Lung (tissue), 11 donors: ENCODE measurements at regions not wholly inside any gene's neighbourhood (a gene's known extent, or its start where the extent isn't known, plus 50 kb on each side); places are given as distances from the start of the nearest gene placed in this dataset.

Experiments used
- ATAC-seq: fragments of 200-7000 bp; cut with Tn5 transposase; one replicate; pipeline ENCODE4 v1.9.1; 2020; ENCODE audit warnings: moderate number of reproducible peaks; ENCODE audit not compliant: insufficient read depth, low FRiP score
- DNase-seq, 3 donors: peaks; one replicate each; pipeline ENCODE4 v3.0.0-alpha.2; 2013 to 2017
- H3K27ac ChIP-seq, 2 donors: one replicate each; pipeline ENCODE4 v1.5.1; 2013; ENCODE audit warnings: mild to moderate bottlenecking in 2 of 2, moderate library complexity in 2 of 2, control low read depth in 1 of 2, inconsistent platforms in 1 of 2, low read depth in 1 of 2, low read length in 1 of 2
- H3K27me3 ChIP-seq, 3 donors: one replicate each; pipeline ENCODE4 v1.5.1; 2013; ENCODE audit warnings: low read length in 2 of 3; ENCODE audit not compliant: control insufficient read depth in 3 of 3, insufficient read depth in 3 of 3
- H3K36me3 ChIP-seq, 4 donors: one replicate each; pipeline ENCODE4 v1.5.1; 2013; ENCODE audit warnings: low read length in 4 of 4, mild to moderate bottlenecking in 1 of 4, moderate library complexity in 1 of 4; ENCODE audit not compliant: control insufficient read depth in 4 of 4, insufficient read depth in 4 of 4
- H3K4me1 ChIP-seq, 5 donors: one replicate each; pipeline ENCODE4 v1.5.1; 2013; ENCODE audit warnings: low read length in 5 of 5, mild to moderate bottlenecking in 2 of 5, moderate library complexity in 1 of 5; ENCODE audit not compliant: control insufficient read depth in 5 of 5, insufficient read depth in 5 of 5
- H3K4me3 ChIP-seq: one replicate; pipeline ENCODE4 v1.5.1; 2013; ENCODE audit warnings: mild to moderate bottlenecking, control low read depth, moderate library complexity
- H3K9ac ChIP-seq, 2 donors: one replicate each; pipeline ENCODE4 v1.5.1; 2013; ENCODE audit warnings: low read length in 2 of 2, control low read depth in 1 of 2; ENCODE audit not compliant: insufficient read depth in 1 of 2
- H3K9me3 ChIP-seq, 4 donors: one replicate each; pipeline ENCODE4 v1.5.1; 2013; ENCODE audit warnings: low read length in 3 of 4, mild to moderate bottlenecking in 1 of 4, moderate library complexity in 1 of 4; ENCODE audit not compliant: control insufficient read depth in 4 of 4, insufficient read depth in 3 of 4
- WGBS, 2 donors: extraction: QIAGEN DNeasy Blood & Tissue Kit; methylation state at CpG; one replicate each; pipeline ENCODE4 v1.1.7; 2013; 5-methylcytosine and 5-hydroxymethylcytosine counted together
- TF ChIP-seq, protein P1 (sequence below): IDR thresholded peaks from 2 replicates; pipeline ENCODE4 v1.5.1; 2012; ENCODE audit warnings: mild to moderate bottlenecking; ENCODE audit errors: control extremely low read depth, extremely low read depth
- donor health status: control.
- donor health status: control.
- donor health status: Bipolar disorder and iron deficiency.
- donor health status: healthy.
- donor health status: DM: yes; HTN: yes; CAD: no.

DNA sequence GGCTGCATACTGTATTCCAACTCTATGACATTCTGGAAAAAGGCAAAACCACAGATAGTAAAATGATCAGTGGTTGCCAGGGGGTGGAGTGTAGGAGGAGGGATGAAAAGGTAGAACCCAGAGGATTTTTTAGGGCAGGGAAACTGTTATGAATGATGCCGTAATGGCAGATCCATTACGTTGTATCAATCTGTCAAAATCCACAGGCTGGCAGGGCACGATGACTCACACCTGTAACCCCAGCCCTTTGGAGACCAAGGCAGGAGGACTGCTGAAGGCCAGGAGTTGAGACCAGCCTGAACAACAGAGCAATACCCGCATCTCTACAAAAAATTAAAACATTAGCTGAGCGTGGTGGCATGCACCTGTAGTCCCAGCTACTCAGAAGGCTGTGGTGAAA lies 91.8 kb downstream of the RMI2 start:
- Histone ChIP-seq H3K9ac (no peak overlapping the region), H3K4me3 (no peak overlapping the region), H3K27me3 (peaks cover 0 to 3% (median 0%) of the 10 kb centered on the region in 3 donors), H3K9me3 (peaks cover 0 to 18% (median 5%) of the 10 kb centered on the region in 4 donors), H3K27ac (no peak overlapping the region), H3K36me3 (no peaks in the 10 kb centered on the region), H3K4me1 (no peaks in the 10 kb centered on the region)
- 88 to 94% methylated on average over 5 of the region's 5 CpGs for WGBS, 2 donors
- ATAC-seq (no peak), DNase-seq (no peak)
- TF ChIP-seq, protein P1, sequence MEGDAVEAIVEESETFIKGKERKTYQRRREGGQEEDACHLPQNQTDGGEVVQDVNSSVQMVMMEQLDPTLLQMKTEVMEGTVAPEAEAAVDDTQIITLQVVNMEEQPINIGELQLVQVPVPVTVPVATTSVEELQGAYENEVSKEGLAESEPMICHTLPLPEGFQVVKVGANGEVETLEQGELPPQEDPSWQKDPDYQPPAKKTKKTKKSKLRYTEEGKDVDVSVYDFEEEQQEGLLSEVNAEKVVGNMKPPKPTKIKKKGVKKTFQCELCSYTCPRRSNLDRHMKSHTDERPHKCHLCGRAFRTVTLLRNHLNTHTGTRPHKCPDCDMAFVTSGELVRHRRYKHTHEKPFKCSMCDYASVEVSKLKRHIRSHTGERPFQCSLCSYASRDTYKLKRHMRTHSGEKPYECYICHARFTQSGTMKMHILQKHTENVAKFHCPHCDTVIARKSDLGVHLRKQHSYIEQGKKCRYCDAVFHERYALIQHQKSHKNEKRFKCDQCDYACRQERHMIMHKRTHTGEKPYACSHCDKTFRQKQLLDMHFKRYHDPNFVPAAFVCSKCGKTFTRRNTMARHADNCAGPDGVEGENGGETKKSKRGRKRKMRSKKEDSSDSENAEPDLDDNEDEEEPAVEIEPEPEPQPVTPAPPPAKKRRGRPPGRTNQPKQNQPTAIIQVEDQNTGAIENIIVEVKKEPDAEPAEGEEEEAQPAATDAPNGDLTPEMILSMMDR, result no peak

DNA sequence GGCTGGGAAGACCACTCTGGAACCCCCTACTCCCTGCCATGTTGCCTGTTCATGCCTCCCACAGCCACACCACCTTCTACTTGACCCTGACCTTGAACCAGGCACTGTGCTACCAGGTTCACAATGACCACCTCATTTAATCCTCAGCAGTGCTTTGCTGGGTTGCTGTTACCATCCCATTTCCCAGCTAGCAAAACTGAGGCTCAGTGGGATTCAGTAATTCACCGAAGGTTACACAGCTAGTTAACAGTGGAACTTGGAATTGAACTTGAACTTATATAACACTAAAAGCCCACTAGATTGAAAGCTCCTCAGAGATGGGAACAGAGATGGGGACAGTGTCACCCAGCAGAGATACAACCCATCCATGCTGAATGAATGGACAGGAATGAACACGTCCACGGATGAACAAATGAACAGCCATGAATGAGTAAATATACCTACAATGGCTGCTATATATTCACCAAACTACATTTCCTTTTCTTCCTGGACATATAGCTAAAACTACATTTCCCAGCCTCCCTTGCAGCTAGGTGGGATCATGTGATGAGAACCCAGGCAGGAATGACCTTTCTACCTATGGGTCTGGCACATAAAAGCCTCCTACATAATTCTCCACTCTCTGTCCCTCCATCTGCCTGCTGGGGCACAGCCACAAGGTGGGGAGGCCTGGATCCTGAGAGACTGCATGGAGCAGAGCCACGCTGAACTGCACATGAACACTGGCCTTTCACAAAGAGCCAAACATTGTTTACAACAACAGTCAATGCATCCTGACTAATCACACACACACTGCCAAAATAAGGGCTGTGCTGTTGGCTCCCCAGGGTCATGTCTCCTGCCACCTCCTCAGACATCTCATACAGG lies 94.8 kb downstream of the RMI2 start:
- H3K27ac ChIP-seq, result no peak overlapping the region
- H3K9ac ChIP-seq, result no peak overlapping the region
- 93 to 94% methylated on average over 4 of the region's 4 CpGs for WGBS, 2 donors
- no peak overlapping the region for H3K4me3 ChIP-seq
- peaks cover 0 to 15% (median 5%) of the 10 kb centered on the region in 4 donors for H3K9me3 ChIP-seq
- DNase-seq, result no peak
- H3K36me3 ChIP-seq, result no peaks in the 10 kb centered on the region
- H3K4me1 ChIP-seq, result no peaks in the 10 kb centered on the region
- TF ChIP-seq, protein P1, result no peak
- ATAC-seq, result no peak
- H3K27me3 ChIP-seq, result no peaks in the 10 kb centered on the region

DNA sequence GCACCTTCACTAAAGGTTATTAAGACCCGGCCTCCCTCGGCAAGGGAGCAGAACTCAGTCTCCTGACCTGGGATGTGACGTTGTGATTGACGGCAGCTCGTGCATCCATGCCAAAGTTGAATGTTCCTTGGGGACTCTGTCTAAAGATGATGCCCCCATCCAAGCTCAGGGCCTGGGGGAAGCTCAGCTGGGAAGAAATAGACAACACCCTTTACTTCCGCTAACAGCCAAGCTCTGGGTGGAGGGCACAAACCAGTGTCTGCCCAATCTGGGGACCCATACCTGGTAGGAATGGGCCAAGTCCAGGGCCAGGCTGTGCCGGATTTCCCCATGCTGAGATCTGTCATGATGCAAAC lies 95.4 kb downstream of the RMI2 start:
- H3K27me3 ChIP-seq, result no peaks in the 10 kb centered on the region
- WGBS, 2 donors, result 93 to 97% methylated on average over 7 of the region's 7 CpGs
- no peak overlapping the region for H3K4me3 ChIP-seq
- no peaks in the 10 kb centered on the region for H3K36me3 ChIP-seq
- peaks cover 0 to 17% (median 5%) of the 10 kb centered on the region in 4 donors for H3K9me3 ChIP-seq
- no peaks in the 10 kb centered on the region for H3K4me1 ChIP-seq
- no peak overlapping the region for H3K27ac ChIP-seq
- no peak overlapping the region for H3K9ac ChIP-seq
- no peak for DNase-seq
- ATAC-seq, result no peak
- TF ChIP-seq, protein P1, result no peak

DNA sequence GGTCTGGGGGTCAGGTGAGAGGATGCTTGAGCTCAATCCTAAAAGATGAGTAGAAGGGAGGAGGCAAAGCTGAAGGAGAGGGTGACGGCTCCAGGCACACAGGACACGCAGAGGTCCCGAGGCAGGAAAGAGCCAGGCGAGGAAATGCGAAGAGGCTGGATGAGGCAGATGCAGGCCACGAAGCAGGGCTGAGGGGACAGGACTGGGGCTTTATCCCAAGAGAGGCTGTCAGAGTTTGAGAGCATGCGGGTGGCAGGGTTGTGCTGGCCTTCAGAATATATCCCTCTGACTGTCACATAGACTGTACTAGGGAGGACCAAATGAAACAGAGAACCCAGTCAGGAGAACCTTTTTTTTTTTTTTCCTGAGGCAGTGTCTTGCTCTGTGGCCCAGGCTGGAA lies 100.2 kb downstream of the RMI2 start:
- Histone ChIP-seq H3K4me3 (no peak overlapping the region), H3K27me3 (no peaks in the 10 kb centered on the region), H3K9ac (no peak overlapping the region), H3K27ac (no peak overlapping the region), H3K9me3 (peaks cover 0 to 8% (median under 1%) of the 10 kb centered on the region in 4 donors), H3K4me1 (no peaks in the 10 kb centered on the region), H3K36me3 (no peaks in the 10 kb centered on the region)
- ATAC-seq, result no peak
- no peak for DNase-seq
- 81 to 91% methylated on average over 7 of the region's 7 CpGs for WGBS, 2 donors
- TF ChIP-seq, protein P1, result no peak
